ENCODE measurements at regions not wholly inside any gene's neighbourhood (a gene's known extent, or its start where the extent isn't known, plus 50 kb on each side); places are given as distances from the start of the nearest gene placed in this dataset.

GRCh38 chr7:18370633-18371032 is 124.9 kb upstream of the HDAC9 start:
- dilution Hi-C loops (cut with HindIII; ENCODE audit: low sequenced_read_pairs, unreplicated experiment) (no loop called here), intact Hi-C loops (cut with micrococcal nuclease) (no loop called here), in situ Hi-C loops (cut with MboI; ENCODE audit: low sequenced_read_pairs) (loop anchor here (25.0 kb wide), 2 partner anchors 742 to 1067 kb away; partner anchors contain the start of gene TWIST1)
- Histone ChIP-seq H3K9ac (ENCODE audit: low read depth, low read length) (no peak overlapping the region), H2BK120ac (ENCODE audit: low read depth, low read length) (no peak overlapping the region), H3K4me2 (ENCODE audit: low read depth, low read length) (no peak overlapping the region), H2BK15ac (ENCODE audit: low read depth, low read length) (no peak overlapping the region), H2AK5ac (ENCODE audit: low read depth, low read length) (no peak overlapping the region), H2BK20ac (ENCODE audit: low read depth, low read length) (no peak overlapping the region), H3K18ac (ENCODE audit: low read depth, low read length) (no peak overlapping the region), H4K8ac (ENCODE audit: low read depth in 2 of 2, low read length in 2 of 2) (no peak overlapping the region), H2AK9ac (replicated peaks; ENCODE audit: low read depth, low read length, poor library complexity) (no peak overlapping the region), H3K27me3 (ENCODE audit: control insufficient read depth, insufficient read depth, low read length) (no peaks in the 10 kb centered on the region), H3K4me1 (ENCODE audit: control insufficient read depth, insufficient read depth, low read length) (no peaks in the 10 kb centered on the region), H3K4ac (ENCODE audit: low read depth, low read length) (no peak overlapping the region), H3K14ac (replicated peaks; ENCODE audit: low read depth, low read length) (no peak overlapping the region), H3K79me1 (ENCODE audit: low read depth in 1 of 2, low read length in 2 of 2) (no peaks in the 10 kb centered on the region), H4K20me1 (ENCODE audit: insufficient read depth, low read length) (no peaks in the 10 kb centered on the region), H2BK5ac (ENCODE audit: low read depth, low read length, poor library complexity, severe bottlenecking) (no peak overlapping the region), H3K9me3 (ENCODE audit: control insufficient read depth, insufficient read depth, low read length) (no peaks in the 10 kb centered on the region), H3K27ac (ENCODE audit: insufficient read depth, low read length) (no peak overlapping the region), H3K9me1 (ENCODE audit: insufficient read depth, low read length) (0 out of 2 replicates have a peak, but pooled peaks cover 3% of the 10 kb centered on the region), H3K36me3 (ENCODE audit: control insufficient read depth, insufficient read depth, low read length) (no peaks in the 10 kb centered on the region), H2AFZ (replicated peaks; ENCODE audit: low read length, poor library complexity) (no peak overlapping the region), H3K4me3 (ENCODE audit: insufficient read depth, low read depth, low read length) (no peak overlapping the region), H3K23ac (ENCODE audit: low read depth, low read length) (no peak overlapping the region), H4K5ac (ENCODE audit: low read depth, low read length) (no peak overlapping the region), H3K56ac (ENCODE audit: extremely low read depth, insufficient read depth, low read length) (no peak overlapping the region), H4K91ac (ENCODE audit: insufficient read depth, low read depth, low read length) (no peak overlapping the region)
- ChIA-PET POLR2A (ENCODE audit: unreplicated experiment) (no interaction called here), CTCF (no interaction called here)
- WGBS, 2 experiments (ENCODE audit: extremely low coverage in 2 of 2, insufficient read length in 1 of 2) = no CpG with 5 or more reads among the region's 5 CpGs
- no peak for ATAC-seq (ENCODE audit: low read depth)
- no TSS peak for BruUV-seq (replicated peaks)
- TF ChIP-seq ELK1 (IDR thresholded peaks at IDR 0.05; ENCODE audit: borderline replicate concordance, low read depth, low read length) (no peak), MAZ (IDR thresholded peaks at IDR 0.05; ENCODE audit: borderline replicate concordance, low read depth, low read length) (no peak), RFX5 (IDR thresholded peaks at IDR 0.05; ENCODE audit: low read depth, low read length) (no peak), USF2 (IDR thresholded peaks at IDR 0.05; ENCODE audit: low read depth, low read length) (no peak), NFE2L2 (IDR thresholded peaks at IDR 0.05; ENCODE audit: low read depth, low read length) (no peak), CTCF (conservative IDR thresholded peaks at IDR 0.05; ENCODE audit: low read depth, low read length) (no peak), CHD1 (IDR thresholded peaks at IDR 0.05; ENCODE audit: low read depth, low read length) (no peak), RAD21 (IDR thresholded peaks at IDR 0.05; ENCODE audit: low read length) (no peak), RCOR1 (IDR thresholded peaks at IDR 0.05; ENCODE audit: insufficient replicate concordance, low read length) (no peak), BHLHE40 (IDR thresholded peaks at IDR 0.05; ENCODE audit: low read depth, low read length) (no peak)
- DNase-seq = no peak

All from IMR-90 (cell line).